CD4-positive, alpha-beta T cell (primary cell): ENCODE measurements at regions not wholly inside any gene's neighbourhood (a gene's known extent, or its start where the extent isn't known, plus 50 kb on each side); places are given as distances from the start of the nearest gene placed in this dataset.
"Not testable (repeated sequence)": the region's sequence is repeated elsewhere in the genome, so short reads cannot be mapped to it uniquely, and the experiment has no call there.

Experiments
- ATAC-seq: fragments of 200-7000 bp; cut with Tn5 transposase; one replicate; pipeline ENCODE4 v1.10.0; 2022; ENCODE audit warnings: mild to moderate bottlenecking; ENCODE audit not compliant: poor library complexity
- CTCF ChIA-PET: fragments of 350-600 bp; sonication (Branson Sonifier 250); formaldehyde crosslinking; loops from one replicate; lab custom pipeline; 2021; ENCODE audit warnings: antibody characterized with exemption, inconsistent platforms; lab: Charles Lee
- POLR2A ChIA-PET: fragments of 350-600 bp; sonication (Branson Sonifier 250); formaldehyde crosslinking; loops from one replicate; lab custom pipeline; 2021; ENCODE audit warnings: antibody characterized with exemption, inconsistent platforms; lab: Charles Lee
- DNase-seq, 14 experiments: peaks; one replicate each; pipeline ENCODE4 v3.0.0-alpha.2; 2013 to 2020; ENCODE audit warnings: mixed read lengths in 2 of 14
- H3K27ac ChIP-seq, 2 donors: one replicate each; pipeline versions ENCODE4 v1.5.1 to v1.7.0; 2013; ENCODE audit warnings: low read length in 2 of 2, low read depth in 1 of 2, mild to moderate bottlenecking in 1 of 2
- H3K27me3 ChIP-seq, 2 experiments: 1 replicate in 1 of 2; 2 replicates in 1 of 2; pipeline versions ENCODE4 v1.6.1 to v1.7.0; 2013; ENCODE audit warnings: low read length in 2 of 2, control low read depth in 1 of 2, mild to moderate bottlenecking in 1 of 2, moderate library complexity in 1 of 2; ENCODE audit not compliant: insufficient read depth in 2 of 2, control insufficient read depth in 1 of 2
- H3K36me3 ChIP-seq: one replicate; pipeline ENCODE4 v1.6.1; 2013; ENCODE audit warnings: low read length, control low read depth; ENCODE audit not compliant: insufficient read depth
- H3K4me1 ChIP-seq: one replicate; pipeline ENCODE4 v1.6.1; 2013; ENCODE audit warnings: low read length, control low read depth; ENCODE audit not compliant: insufficient read depth
- H3K4me3 ChIP-seq: one replicate; pipeline ENCODE4 v1.5.1; 2013; ENCODE audit warnings: mild to moderate bottlenecking, low read length, moderate library complexity
- H3K9me3 ChIP-seq, 2 experiments: 1 replicate in 1 of 2; 2 replicates in 1 of 2; pipeline versions ENCODE4 v1.6.1 to v1.7.0; 2013; ENCODE audit warnings: low read length in 2 of 2, mild to moderate bottlenecking in 2 of 2, control low read depth in 1 of 2, moderate library complexity in 1 of 2; ENCODE audit not compliant: control insufficient read depth in 1 of 2, insufficient read depth in 1 of 2
- H3K27ac Mint-ChIP-seq: one replicate; pipeline ENCODE4 v1.8.0; 2020; ENCODE audit warnings: mixed read lengths
- H3K27me3 Mint-ChIP-seq: one replicate; pipeline ENCODE4 v1.8.0; 2021; ENCODE audit warnings: mixed read lengths
- H3K36me3 Mint-ChIP-seq: one replicate; pipeline ENCODE4 v1.8.0; 2021; ENCODE audit warnings: low read depth, mixed read lengths
- H3K4me1 Mint-ChIP-seq: one replicate; pipeline ENCODE4 v1.8.0; 2021; ENCODE audit warnings: low read depth, mixed read lengths
- H3K4me3 Mint-ChIP-seq: one replicate; pipeline ENCODE4 v1.8.0; 2020; ENCODE audit warnings: mild to moderate bottlenecking, mixed read lengths
- H3K9me3 Mint-ChIP-seq: one replicate; pipeline ENCODE4 v1.8.0; 2020; ENCODE audit warnings: mixed read lengths
- intact Hi-C, 2 experiments: fragments of 100-400 bp; cut with DNase I in 1 of 2; cut with micrococcal nuclease in 1 of 2; formaldehyde crosslinking; loops; one replicate each; pipeline versions ENCODE4 v1.15.1 to v1.9.0; 2023 to 2025; cut with DNase I, micrococcal nuclease
- TF ChIP-seq, protein P1 (sequence below): fragments of 200-600 bp; IDR thresholded peaks from one replicate; pipeline ENCODE4 v1.8.0; 2022; ENCODE audit warnings: antibody characterized with exemption, mild to moderate bottlenecking

DNA sequence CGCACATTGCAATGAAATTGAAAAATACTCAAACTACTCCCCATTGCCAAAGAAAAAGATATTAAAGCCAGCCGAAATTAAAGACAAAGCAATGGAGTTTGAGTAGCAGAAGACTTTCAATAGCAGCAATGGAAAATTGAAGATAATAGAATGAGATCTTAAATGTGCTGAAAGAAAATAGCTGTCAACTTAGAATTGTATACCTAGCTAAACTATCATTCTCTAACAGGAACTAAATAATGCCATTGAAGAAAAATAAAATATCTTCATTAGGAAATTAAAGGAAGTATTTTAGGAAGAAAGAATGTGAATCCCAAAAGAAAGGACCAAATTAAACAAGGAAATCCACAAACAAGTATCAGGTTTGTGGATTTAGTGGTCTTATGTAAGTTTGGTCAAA lies 165.6 kb downstream of the USP31 start:
- intact Hi-C loops, result no loop called here
- H3K27me3 ChIP-seq, result peaks cover 0 to 4% of the 10 kb centered on the region in 2 experiments
- Mint-ChIP-seq H3K4me1 (no peaks in the 10 kb centered on the region), H3K4me3 (no peak overlapping the region), H3K27ac (no peak overlapping the region), H3K27me3 (peaks cover 20% of the 10 kb centered on the region), H3K36me3 (no peaks in the 10 kb centered on the region), H3K9me3 (peaks cover 22% of the 10 kb centered on the region)
- no peaks in the 10 kb centered on the region for H3K4me1 ChIP-seq
- H3K36me3 ChIP-seq, result no peaks in the 10 kb centered on the region
- peaks cover 0 to 31% of the 10 kb centered on the region in 2 experiments for H3K9me3 ChIP-seq
- no peak overlapping the region for H3K4me3 ChIP-seq
- ATAC-seq, result no peak
- H3K27ac ChIP-seq, result no peak overlapping the region
- DNase-seq, result no peak
- TF ChIP-seq, protein P1, sequence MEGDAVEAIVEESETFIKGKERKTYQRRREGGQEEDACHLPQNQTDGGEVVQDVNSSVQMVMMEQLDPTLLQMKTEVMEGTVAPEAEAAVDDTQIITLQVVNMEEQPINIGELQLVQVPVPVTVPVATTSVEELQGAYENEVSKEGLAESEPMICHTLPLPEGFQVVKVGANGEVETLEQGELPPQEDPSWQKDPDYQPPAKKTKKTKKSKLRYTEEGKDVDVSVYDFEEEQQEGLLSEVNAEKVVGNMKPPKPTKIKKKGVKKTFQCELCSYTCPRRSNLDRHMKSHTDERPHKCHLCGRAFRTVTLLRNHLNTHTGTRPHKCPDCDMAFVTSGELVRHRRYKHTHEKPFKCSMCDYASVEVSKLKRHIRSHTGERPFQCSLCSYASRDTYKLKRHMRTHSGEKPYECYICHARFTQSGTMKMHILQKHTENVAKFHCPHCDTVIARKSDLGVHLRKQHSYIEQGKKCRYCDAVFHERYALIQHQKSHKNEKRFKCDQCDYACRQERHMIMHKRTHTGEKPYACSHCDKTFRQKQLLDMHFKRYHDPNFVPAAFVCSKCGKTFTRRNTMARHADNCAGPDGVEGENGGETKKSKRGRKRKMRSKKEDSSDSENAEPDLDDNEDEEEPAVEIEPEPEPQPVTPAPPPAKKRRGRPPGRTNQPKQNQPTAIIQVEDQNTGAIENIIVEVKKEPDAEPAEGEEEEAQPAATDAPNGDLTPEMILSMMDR, result no peak
- CTCF ChIA-PET, result no interaction called here
- POLR2A ChIA-PET, result no interaction called here

DNA sequence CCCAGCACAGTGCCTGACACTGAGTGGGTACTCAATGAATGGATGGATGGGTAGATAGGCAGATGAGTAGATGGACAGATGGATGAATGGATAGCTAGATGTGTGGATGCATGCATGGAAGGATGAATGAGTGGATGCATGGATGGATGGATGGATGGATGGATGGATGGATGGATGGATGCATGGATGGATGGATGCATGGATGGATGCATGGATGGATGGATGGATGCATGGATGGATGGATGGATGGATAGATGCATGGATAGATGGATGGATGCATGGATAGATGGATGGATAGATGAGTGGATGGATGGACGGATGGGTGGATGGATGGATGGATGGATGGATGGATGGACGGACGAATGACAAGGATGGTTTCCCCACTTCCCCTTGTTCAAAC lies 166.6 kb downstream of the HS3ST2 start:
- H3K36me3 Mint-ChIP-seq, intact Hi-C loops, DNase-seq, H3K4me1 ChIP-seq, CTCF ChIA-PET, H3K36me3 ChIP-seq, H3K4me3 ChIP-seq, H3K27ac Mint-ChIP-seq, POLR2A ChIA-PET, H3K27ac ChIP-seq, H3K4me1 Mint-ChIP-seq, H3K4me3 Mint-ChIP-seq, ATAC-seq: not testable (repeated sequence)
- Mint-ChIP-seq H3K27me3 (peaks cover 39% of the 10 kb centered on the region), H3K9me3 (peaks cover 15% of the 10 kb centered on the region)
- Histone ChIP-seq H3K27me3 (peaks cover 0 to 14% of the 10 kb centered on the region in 2 experiments), H3K9me3 (peaks cover 0 to 31% of the 10 kb centered on the region in 2 experiments)

DNA sequence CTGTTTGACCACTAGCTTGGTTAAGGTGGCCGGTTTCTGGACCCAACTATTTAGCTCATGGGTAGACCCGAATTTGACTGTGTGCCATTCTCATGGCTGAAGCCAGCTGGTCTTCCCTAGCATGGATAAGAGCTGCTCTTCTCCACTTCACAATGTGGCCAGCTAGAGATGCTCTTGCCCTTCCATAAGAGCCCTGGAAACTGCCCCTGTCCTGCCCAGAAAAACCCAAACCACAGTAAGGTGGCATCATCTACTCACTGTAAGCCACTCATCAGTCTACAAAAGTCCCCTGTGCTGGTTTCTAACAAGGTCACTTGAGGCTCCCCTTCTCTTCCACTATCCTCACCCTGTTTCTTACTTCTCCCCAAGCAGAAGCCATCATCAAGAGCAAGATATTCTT lies 165.1 kb downstream of the HS3ST2 start:
- H3K4me1 ChIP-seq, result no peaks in the 10 kb centered on the region
- intact Hi-C loops, result no loop called here
- H3K4me3 Mint-ChIP-seq, result no peak overlapping the region
- no peak overlapping the region for H3K27ac ChIP-seq
- peaks cover 7% of the 10 kb centered on the region for H3K9me3 Mint-ChIP-seq
- no peaks in the 10 kb centered on the region for H3K36me3 Mint-ChIP-seq
- no peak for ATAC-seq
- TF ChIP-seq, protein P1, result no peak
- H3K4me1 Mint-ChIP-seq, result no peaks in the 10 kb centered on the region
- DNase-seq, result no peak
- ChIA-PET CTCF (no interaction called here), POLR2A (no interaction called here)
- no peaks in the 10 kb centered on the region for H3K36me3 ChIP-seq
- peaks cover 6 to 17% of the 10 kb centered on the region in 2 experiments for H3K27me3 ChIP-seq
- peaks cover 0 to 17% of the 10 kb centered on the region in 2 experiments for H3K9me3 ChIP-seq
- peaks cover 52% of the 10 kb centered on the region for H3K27me3 Mint-ChIP-seq
- no peak overlapping the region for H3K27ac Mint-ChIP-seq
- H3K4me3 ChIP-seq, result no peak overlapping the region

DNA sequence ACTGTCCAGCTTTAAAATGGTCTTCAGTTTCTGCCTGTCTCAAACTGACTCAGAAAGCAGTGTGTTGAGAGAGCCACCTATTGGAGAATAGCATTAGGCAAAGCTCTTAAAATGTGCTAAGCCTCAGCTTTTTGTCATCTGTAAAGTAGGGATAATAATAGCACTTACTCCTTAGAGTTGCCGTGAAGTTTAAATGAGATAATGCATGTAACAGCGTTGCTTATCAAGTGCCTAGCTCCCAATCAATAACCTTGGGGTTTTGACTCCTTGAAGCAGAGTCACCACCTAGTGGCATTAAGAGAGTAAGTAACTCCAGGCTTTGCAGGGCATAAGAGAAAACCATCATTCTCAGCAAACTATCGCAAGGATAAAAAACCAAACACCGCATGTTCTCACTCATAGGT lies 163.3 kb downstream of the HS3ST2 start:
- Histone ChIP-seq H3K36me3 (no peaks in the 10 kb centered on the region), H3K27ac (no peak overlapping the region), H3K4me1 (no peaks in the 10 kb centered on the region), H3K4me3 (no peak overlapping the region), H3K27me3 (peaks cover 6 to 17% of the 10 kb centered on the region in 2 experiments), H3K9me3 (peaks cover 0 to under 1% of the 10 kb centered on the region in 2 experiments)
- intact Hi-C loops, result no loop called here
- Mint-ChIP-seq H3K4me3 (no peak overlapping the region), H3K36me3 (no peaks in the 10 kb centered on the region), H3K27me3 (peaks cover 59% of the 10 kb centered on the region), H3K9me3 (peaks cover 3% of the 10 kb centered on the region), H3K27ac (no peak overlapping the region), H3K4me1 (no peaks in the 10 kb centered on the region)
- ChIA-PET CTCF (no interaction called here), POLR2A (no interaction called here)
- ATAC-seq (no peak), DNase-seq (no peak)
- TF ChIP-seq, protein P1, result no peak
